Glutamatergic neuron (in vitro differentiated cells): ENCODE measurements at regions not wholly inside any gene's neighbourhood (a gene's known extent, or its start where the extent isn't known, plus 50 kb on each side); places are given as distances from the start of the nearest gene placed in this dataset.

Source experiments
- DNase-seq: peaks from one replicate; pipeline ENCODE4 v3.0.0; 2022
- H3K27ac Mint-ChIP-seq: one replicate; pipeline ENCODE4 v1.8.0; 2020; ENCODE audit warnings: mild to moderate bottlenecking, mixed read lengths, inconsistent platforms; ENCODE audit not compliant: unreplicated experiment
- H3K27me3 Mint-ChIP-seq: one replicate; pipeline ENCODE4 v1.8.0; 2020; ENCODE audit warnings: mild to moderate bottlenecking, moderate library complexity, mixed read lengths, inconsistent platforms; ENCODE audit not compliant: unreplicated experiment
- H3K36me3 Mint-ChIP-seq: one replicate; pipeline ENCODE4 v1.8.0; 2020; ENCODE audit warnings: mild to moderate bottlenecking, mixed read lengths, inconsistent platforms; ENCODE audit not compliant: unreplicated experiment
- H3K4me1 Mint-ChIP-seq: one replicate; pipeline ENCODE4 v1.8.0; 2020; ENCODE audit warnings: mild to moderate bottlenecking, low read depth, mixed read lengths, inconsistent platforms; ENCODE audit not compliant: unreplicated experiment
- H3K4me3 Mint-ChIP-seq: one replicate; pipeline ENCODE4 v1.8.0; 2020; ENCODE audit warnings: mild to moderate bottlenecking, mixed read lengths, inconsistent platforms; ENCODE audit not compliant: unreplicated experiment
- H3K9me3 Mint-ChIP-seq: one replicate; pipeline ENCODE4 v1.8.0; 2020; ENCODE audit warnings: mild to moderate bottlenecking, moderate library complexity, mixed read lengths, inconsistent platforms; ENCODE audit not compliant: unreplicated experiment
- TF ChIP-seq, protein P1 (sequence below): fragments of 200-600 bp; sonication (generic); IDR thresholded peaks from one replicate; pipeline ENCODE4 v1.5.0; 2021; ENCODE audit not compliant: partially characterized antibody, unreplicated experiment

DNA sequence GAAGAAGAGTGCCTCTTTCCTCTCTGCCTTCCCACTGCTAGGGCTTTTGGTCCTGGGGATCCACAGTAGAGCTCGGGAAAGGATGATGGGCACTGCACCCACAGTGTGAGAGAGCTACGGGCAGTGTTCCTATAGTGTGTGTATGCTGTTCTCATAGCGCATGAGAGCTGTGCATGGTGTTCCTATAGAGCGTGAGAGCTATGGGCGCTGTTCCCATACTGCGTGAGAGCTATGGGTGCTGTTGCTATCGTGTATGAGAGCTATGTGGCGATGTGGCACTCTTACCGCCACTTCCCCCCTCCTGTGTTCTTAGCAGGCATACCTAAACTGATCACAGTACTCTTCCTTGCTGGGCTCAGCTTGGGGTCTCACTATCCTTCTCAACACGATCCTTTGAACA lies 213.5 kb downstream of the EDEM1 start:
- TF ChIP-seq, protein P1, sequence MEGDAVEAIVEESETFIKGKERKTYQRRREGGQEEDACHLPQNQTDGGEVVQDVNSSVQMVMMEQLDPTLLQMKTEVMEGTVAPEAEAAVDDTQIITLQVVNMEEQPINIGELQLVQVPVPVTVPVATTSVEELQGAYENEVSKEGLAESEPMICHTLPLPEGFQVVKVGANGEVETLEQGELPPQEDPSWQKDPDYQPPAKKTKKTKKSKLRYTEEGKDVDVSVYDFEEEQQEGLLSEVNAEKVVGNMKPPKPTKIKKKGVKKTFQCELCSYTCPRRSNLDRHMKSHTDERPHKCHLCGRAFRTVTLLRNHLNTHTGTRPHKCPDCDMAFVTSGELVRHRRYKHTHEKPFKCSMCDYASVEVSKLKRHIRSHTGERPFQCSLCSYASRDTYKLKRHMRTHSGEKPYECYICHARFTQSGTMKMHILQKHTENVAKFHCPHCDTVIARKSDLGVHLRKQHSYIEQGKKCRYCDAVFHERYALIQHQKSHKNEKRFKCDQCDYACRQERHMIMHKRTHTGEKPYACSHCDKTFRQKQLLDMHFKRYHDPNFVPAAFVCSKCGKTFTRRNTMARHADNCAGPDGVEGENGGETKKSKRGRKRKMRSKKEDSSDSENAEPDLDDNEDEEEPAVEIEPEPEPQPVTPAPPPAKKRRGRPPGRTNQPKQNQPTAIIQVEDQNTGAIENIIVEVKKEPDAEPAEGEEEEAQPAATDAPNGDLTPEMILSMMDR: no peak
- no peak for DNase-seq
- H3K27ac Mint-ChIP-seq: no peak overlapping the region
- no peaks in the 10 kb centered on the region for H3K9me3 Mint-ChIP-seq
- H3K36me3 Mint-ChIP-seq: no peaks in the 10 kb centered on the region
- H3K4me3 Mint-ChIP-seq: no peak overlapping the region
- no peaks in the 10 kb centered on the region for H3K27me3 Mint-ChIP-seq
- no peaks in the 10 kb centered on the region for H3K4me1 Mint-ChIP-seq

DNA sequence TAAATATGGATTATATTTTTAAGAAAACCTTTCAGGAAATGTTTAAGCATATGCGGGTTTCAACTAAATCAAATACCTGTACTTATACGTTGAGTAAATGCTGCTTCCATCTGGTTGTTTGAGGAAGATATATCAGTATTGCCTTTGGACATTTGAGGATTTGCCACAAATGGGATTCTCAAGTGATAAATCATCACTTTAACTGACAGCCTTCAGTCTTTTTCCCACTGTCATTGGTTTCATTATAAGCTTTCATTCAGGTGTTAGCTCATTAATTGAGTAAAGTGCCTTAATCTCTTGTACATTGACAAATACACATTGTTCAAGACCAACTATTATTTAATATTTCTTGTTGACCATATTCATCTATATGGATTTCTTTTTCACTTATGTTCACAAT lies 217.2 kb downstream of the EDEM1 start:
- DNase-seq: no peak
- no peaks in the 10 kb centered on the region for H3K4me1 Mint-ChIP-seq
- TF ChIP-seq, protein P1: no peak
- H3K36me3 Mint-ChIP-seq: no peaks in the 10 kb centered on the region
- H3K27me3 Mint-ChIP-seq: no peaks in the 10 kb centered on the region
- no peak overlapping the region for H3K4me3 Mint-ChIP-seq
- no peaks in the 10 kb centered on the region for H3K9me3 Mint-ChIP-seq
- no peak overlapping the region for H3K27ac Mint-ChIP-seq

DNA sequence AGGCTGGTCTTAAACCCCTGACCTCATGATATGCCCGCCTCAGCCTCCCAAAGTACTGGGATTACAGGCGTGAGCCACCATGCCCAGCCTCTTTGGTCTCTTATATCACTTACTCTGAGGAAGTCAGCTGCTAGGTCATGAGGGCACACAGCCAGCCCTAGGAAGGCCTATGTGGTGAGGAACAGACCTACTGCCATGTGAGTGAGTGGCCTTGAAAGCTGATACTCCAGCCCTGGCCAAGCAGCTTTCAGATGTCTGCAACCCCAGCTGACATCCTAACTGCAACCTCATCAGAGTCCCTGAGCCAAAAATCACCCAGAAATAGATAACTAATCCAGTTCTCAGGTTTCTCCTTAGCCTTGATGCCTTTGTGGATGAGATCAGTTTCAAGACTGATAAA lies 224.3 kb downstream of the EDEM1 start:
- H3K4me3 Mint-ChIP-seq: no peak overlapping the region
- no peaks in the 10 kb centered on the region for H3K27me3 Mint-ChIP-seq
- H3K9me3 Mint-ChIP-seq: no peaks in the 10 kb centered on the region

DNA sequence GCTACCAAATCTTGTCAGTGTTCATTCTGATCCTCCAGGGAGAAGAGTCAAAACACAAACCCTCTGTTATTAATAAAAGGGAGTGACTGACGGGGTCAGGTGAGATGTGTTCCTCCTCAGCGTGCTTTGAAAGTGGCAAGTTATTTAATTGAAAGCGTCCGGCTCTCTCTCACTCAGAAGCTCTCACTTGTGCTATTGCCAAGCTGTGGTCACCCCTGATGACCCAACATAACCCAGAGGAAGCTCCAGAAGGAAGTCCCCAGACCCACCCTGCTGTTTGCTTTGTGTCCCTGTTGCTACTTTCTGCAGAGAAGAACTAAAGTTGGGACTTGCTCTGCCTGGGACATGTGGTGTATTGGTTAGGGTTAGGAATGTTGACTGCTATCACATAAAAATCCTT lies 235.6 kb downstream of the EDEM1 start:
- TF ChIP-seq, protein P1: no peak
- Mint-ChIP-seq H3K36me3 (no peaks in the 10 kb centered on the region), H3K4me3 (no peak overlapping the region), H3K27ac (no peak overlapping the region), H3K4me1 (no peaks in the 10 kb centered on the region), H3K9me3 (no peaks in the 10 kb centered on the region), H3K27me3 (no peaks in the 10 kb centered on the region)
- no peak for DNase-seq

More for the DNA sequence above, 224.3 kb downstream of the EDEM1 start:
- TF ChIP-seq, protein P1: no peak
- DNase-seq: no peak
- H3K36me3 Mint-ChIP-seq: no peaks in the 10 kb centered on the region
- no peak overlapping the region for H3K27ac Mint-ChIP-seq
- H3K4me1 Mint-ChIP-seq: no peaks in the 10 kb centered on the region

DNA sequence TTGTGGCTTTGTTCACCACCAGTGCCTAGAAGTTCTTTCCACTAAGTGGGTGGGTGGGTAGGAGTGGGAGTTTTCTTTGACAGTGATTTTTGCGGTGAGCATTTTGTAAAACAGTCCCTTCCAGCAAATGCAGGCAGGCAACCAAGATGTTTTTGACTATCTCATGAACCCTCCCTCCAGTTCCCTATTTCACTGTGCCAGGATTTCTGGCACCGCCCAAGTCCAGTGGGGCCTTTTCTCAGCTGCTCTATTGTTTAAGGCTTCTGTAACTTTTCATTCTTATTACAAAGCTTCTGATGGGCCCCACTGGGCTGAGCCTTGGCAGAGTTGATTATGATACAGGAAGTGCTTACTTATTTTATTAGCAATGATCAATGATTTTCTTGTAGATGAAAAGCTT lies 236.0 kb downstream of the EDEM1 start:
- Mint-ChIP-seq H3K4me1 (no peaks in the 10 kb centered on the region), H3K27me3 (no peaks in the 10 kb centered on the region), H3K27ac (no peak overlapping the region), H3K9me3 (no peaks in the 10 kb centered on the region), H3K4me3 (no peak overlapping the region), H3K36me3 (no peaks in the 10 kb centered on the region)
- TF ChIP-seq, protein P1: no peak
- DNase-seq: no peak
